Breast epithelium (tissue), 4 donors: ENCODE measurements at regions not wholly inside any gene's neighbourhood (a gene's known extent, or its start where the extent isn't known, plus 50 kb on each side); places are given as distances from the start of the nearest gene placed in this dataset.

Source experiments
- DNase-seq, 2 donors: peaks; one replicate each; pipeline ENCODE4 v3.0.0-alpha.2; 2019; ENCODE audit warnings: low spot score in 2 of 2
- H3K27ac ChIP-seq, 2 donors: fragments of 200-600 bp; sonication (generic) in 1 of 2; one replicate each; pipeline ENCODE4 v1.5.1; 2016 to 2019; ENCODE audit warnings: mild to moderate bottlenecking in 1 of 2
- H3K27me3 ChIP-seq, 2 donors: fragments of 200-600 bp; sonication (generic) in 1 of 2; one replicate each; pipeline versions ENCODE4 v1.5.1 to v1.6.0; 2017 to 2019; ENCODE audit warnings: control low read depth in 1 of 2, mild to moderate bottlenecking in 1 of 2
- H3K36me3 ChIP-seq: fragments of 200-600 bp; one replicate; pipeline ENCODE4 v1.5.1; 2019
- H3K4me1 ChIP-seq, 2 donors: fragments of 200-600 bp; sonication (generic); one replicate each; pipeline ENCODE4 v1.5.1; 2016 to 2019; ENCODE audit warnings: control low read depth in 1 of 2
- H3K4me3 ChIP-seq, 3 donors: fragments of 200-600 bp; sonication (generic); 1 replicate in 2 of 3; 2 replicates in 1 of 3; pipeline ENCODE4 v1.5.1; 2016 to 2019; ENCODE audit warnings: mild to moderate bottlenecking in 3 of 3, moderate library complexity in 2 of 3
- H3K9me3 ChIP-seq, 2 donors: fragments of 200-600 bp; sonication (generic) in 1 of 2; one replicate each; pipeline ENCODE4 v1.5.1; 2016 to 2019; ENCODE audit warnings: control low read depth in 1 of 2
- CTCF ChIP-seq, 3 donors: fragments of 450-650 bp; IDR thresholded peaks; one replicate each; pipeline ENCODE4 v1.5.1; 2016 to 2017; ENCODE audit warnings: antibody characterized with exemption in 3 of 3, mild to moderate bottlenecking in 3 of 3, moderate library complexity in 3 of 3
- POLR2A ChIP-seq: fragments of 450-650 bp; IDR thresholded peaks from one replicate; pipeline ENCODE4 v1.6.1; 2016; ENCODE audit warnings: antibody characterized with exemption, mild to moderate bottlenecking, moderate library complexity
- POLR2AphosphoS5 ChIP-seq, 3 donors: sonication (generic); formaldehyde crosslinking; IDR thresholded peaks; one replicate each; pipeline ENCODE4 v1.6.1; 2017; ENCODE audit warnings: antibody characterized with exemption in 3 of 3
- intact Hi-C: fragments of 100-400 bp; cut with DNase I; formaldehyde crosslinking; loops from one replicate; pipeline ENCODE4 v1.15.1; 2023; ENCODE audit warnings: low total_unique reads

- Histone ChIP-seq H3K36me3 (no peaks in the 10 kb centered on the region), H3K27me3 (no peaks in the 10 kb centered on the region), H3K4me3 (no peak overlapping the region), H3K4me1 (no peaks in the 10 kb centered on the region), H3K9me3 (no peaks in the 10 kb centered on the region), H3K27ac (no peak overlapping the region)
- DNase-seq, result no peak
- TF ChIP-seq POLR2A, result no peak
- no peak for TF ChIP-seq CTCF (IDR thresholded peaks at IDR 0.05)
- TF ChIP-seq POLR2AphosphoS5 (IDR thresholded peaks at IDR 0.05), result no peak
- intact Hi-C loops, result no loop called here
Observed at GRCh38 chr9:23412046-23412445, 414.0 kb downstream of the ELAVL2 start.

- H3K9me3 ChIP-seq, result no peaks in the 10 kb centered on the region
Observed at GRCh38 chr9:23412458-23412857, 413.6 kb downstream of the ELAVL2 start.

GRCh38 chr9:23413541-23413940, 412.5 kb downstream of the ELAVL2 start:
- no peaks in the 10 kb centered on the region for H3K9me3 ChIP-seq
- H3K4me3 ChIP-seq, result no peak overlapping the region
- no peaks in the 10 kb centered on the region for H3K36me3 ChIP-seq
- DNase-seq, result no peak
- no peak overlapping the region for H3K27ac ChIP-seq
- H3K27me3 ChIP-seq, result no peaks in the 10 kb centered on the region
- TF ChIP-seq CTCF (IDR thresholded peaks at IDR 0.05), result no peak
- TF ChIP-seq POLR2AphosphoS5 (IDR thresholded peaks at IDR 0.05), result no peak
- TF ChIP-seq POLR2A, result no peak
- H3K4me1 ChIP-seq, result no peaks in the 10 kb centered on the region
- intact Hi-C loops, result no loop called here

More at GRCh38 chr9:23412458-23412857, 413.6 kb downstream of the ELAVL2 start:
- no peaks in the 10 kb centered on the region for H3K27me3 ChIP-seq
- TF ChIP-seq POLR2AphosphoS5 (IDR thresholded peaks at IDR 0.05) (no peak), CTCF (IDR thresholded peaks at IDR 0.05) (no peak), POLR2A (no peak)
- no peak overlapping the region for H3K4me3 ChIP-seq
- H3K27ac ChIP-seq, result no peak overlapping the region
- no peaks in the 10 kb centered on the region for H3K36me3 ChIP-seq
- no peak for DNase-seq
- H3K4me1 ChIP-seq, result no peaks in the 10 kb centered on the region
- intact Hi-C loops, result no loop called here

GRCh38 chr9:23423999-23424398, 402.0 kb downstream of the ELAVL2 start:
- intact Hi-C loops, result no loop called here
- no peaks in the 10 kb centered on the region for H3K4me1 ChIP-seq
- no peak overlapping the region for H3K27ac ChIP-seq
- H3K4me3 ChIP-seq, result no peak overlapping the region
- DNase-seq, result no peak
- no peaks in the 10 kb centered on the region for H3K36me3 ChIP-seq
- no peaks in the 10 kb centered on the region for H3K27me3 ChIP-seq
- H3K9me3 ChIP-seq, result no peaks in the 10 kb centered on the region
- no peak for TF ChIP-seq CTCF (IDR thresholded peaks at IDR 0.05)
- TF ChIP-seq POLR2AphosphoS5 (IDR thresholded peaks at IDR 0.05), result no peak
- no peak for TF ChIP-seq POLR2A

- no peak overlapping the region for H3K27ac ChIP-seq
- no peak overlapping the region for H3K4me3 ChIP-seq
- no peaks in the 10 kb centered on the region for H3K9me3 ChIP-seq
- intact Hi-C loops, result no loop called here
- no peak for DNase-seq
- no peaks in the 10 kb centered on the region for H3K27me3 ChIP-seq
- TF ChIP-seq CTCF (IDR thresholded peaks at IDR 0.05), result no peak
- no peak for TF ChIP-seq POLR2A
- no peak for TF ChIP-seq POLR2AphosphoS5 (IDR thresholded peaks at IDR 0.05)
- no peaks in the 10 kb centered on the region for H3K36me3 ChIP-seq
- H3K4me1 ChIP-seq, result no peaks in the 10 kb centered on the region
Observed at GRCh38 chr9:23426144-23426543, 399.9 kb downstream of the ELAVL2 start.
